ENCODE measurements at regions not wholly inside any gene's neighbourhood (a gene's known extent, or its start where the extent isn't known, plus 50 kb on each side); places are given as distances from the start of the nearest gene placed in this dataset.

DNA sequence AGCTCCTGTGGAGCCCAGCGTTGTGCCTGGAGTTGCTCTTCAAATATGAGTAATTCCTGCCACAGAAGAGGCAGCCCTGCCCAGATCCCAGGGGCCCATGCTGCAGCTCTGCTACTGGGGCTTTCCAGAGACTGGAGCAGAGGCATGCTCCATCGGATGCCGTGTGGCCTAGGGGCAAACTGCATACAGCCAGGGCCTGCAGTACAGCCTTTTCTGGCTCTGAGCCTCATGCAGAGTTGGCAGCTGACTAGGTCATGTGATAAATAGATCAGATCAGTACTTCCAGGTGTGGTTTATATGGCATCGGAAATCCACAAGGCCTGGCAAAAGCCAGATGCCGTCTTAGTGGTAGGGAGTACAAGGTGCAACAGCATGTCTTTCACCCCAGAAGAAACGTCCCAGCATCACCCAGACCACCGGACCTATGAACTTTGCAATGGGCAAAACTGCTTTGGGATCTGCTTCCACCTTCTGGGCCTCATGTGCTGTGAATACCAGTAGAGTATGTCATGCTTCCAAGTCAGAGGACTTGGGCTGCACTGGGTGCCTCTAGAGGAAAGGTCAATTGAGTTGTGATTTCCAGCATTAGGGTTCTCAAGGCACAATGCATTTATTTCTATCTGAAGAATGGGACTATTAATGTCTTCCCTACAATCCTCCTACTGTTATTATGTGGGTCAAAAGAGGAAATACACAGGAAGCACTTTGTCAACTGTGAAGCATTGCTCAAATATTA lies 250.7 kb upstream of the ZNF32 start (continued):
- TF ChIP-seq SIN3A (conservative IDR thresholded peaks at IDR 0.05 in 1 of 2, IDR thresholded peaks at IDR 0.05 in 1 of 2; ENCODE audit: low read depth in 1 of 2, low read length in 2 of 2) (no peak), MAFK (IDR thresholded peaks at IDR 0.05; ENCODE audit: low read depth, low read length) (no peak)
- TF ChIP-seq, protein P1, sequence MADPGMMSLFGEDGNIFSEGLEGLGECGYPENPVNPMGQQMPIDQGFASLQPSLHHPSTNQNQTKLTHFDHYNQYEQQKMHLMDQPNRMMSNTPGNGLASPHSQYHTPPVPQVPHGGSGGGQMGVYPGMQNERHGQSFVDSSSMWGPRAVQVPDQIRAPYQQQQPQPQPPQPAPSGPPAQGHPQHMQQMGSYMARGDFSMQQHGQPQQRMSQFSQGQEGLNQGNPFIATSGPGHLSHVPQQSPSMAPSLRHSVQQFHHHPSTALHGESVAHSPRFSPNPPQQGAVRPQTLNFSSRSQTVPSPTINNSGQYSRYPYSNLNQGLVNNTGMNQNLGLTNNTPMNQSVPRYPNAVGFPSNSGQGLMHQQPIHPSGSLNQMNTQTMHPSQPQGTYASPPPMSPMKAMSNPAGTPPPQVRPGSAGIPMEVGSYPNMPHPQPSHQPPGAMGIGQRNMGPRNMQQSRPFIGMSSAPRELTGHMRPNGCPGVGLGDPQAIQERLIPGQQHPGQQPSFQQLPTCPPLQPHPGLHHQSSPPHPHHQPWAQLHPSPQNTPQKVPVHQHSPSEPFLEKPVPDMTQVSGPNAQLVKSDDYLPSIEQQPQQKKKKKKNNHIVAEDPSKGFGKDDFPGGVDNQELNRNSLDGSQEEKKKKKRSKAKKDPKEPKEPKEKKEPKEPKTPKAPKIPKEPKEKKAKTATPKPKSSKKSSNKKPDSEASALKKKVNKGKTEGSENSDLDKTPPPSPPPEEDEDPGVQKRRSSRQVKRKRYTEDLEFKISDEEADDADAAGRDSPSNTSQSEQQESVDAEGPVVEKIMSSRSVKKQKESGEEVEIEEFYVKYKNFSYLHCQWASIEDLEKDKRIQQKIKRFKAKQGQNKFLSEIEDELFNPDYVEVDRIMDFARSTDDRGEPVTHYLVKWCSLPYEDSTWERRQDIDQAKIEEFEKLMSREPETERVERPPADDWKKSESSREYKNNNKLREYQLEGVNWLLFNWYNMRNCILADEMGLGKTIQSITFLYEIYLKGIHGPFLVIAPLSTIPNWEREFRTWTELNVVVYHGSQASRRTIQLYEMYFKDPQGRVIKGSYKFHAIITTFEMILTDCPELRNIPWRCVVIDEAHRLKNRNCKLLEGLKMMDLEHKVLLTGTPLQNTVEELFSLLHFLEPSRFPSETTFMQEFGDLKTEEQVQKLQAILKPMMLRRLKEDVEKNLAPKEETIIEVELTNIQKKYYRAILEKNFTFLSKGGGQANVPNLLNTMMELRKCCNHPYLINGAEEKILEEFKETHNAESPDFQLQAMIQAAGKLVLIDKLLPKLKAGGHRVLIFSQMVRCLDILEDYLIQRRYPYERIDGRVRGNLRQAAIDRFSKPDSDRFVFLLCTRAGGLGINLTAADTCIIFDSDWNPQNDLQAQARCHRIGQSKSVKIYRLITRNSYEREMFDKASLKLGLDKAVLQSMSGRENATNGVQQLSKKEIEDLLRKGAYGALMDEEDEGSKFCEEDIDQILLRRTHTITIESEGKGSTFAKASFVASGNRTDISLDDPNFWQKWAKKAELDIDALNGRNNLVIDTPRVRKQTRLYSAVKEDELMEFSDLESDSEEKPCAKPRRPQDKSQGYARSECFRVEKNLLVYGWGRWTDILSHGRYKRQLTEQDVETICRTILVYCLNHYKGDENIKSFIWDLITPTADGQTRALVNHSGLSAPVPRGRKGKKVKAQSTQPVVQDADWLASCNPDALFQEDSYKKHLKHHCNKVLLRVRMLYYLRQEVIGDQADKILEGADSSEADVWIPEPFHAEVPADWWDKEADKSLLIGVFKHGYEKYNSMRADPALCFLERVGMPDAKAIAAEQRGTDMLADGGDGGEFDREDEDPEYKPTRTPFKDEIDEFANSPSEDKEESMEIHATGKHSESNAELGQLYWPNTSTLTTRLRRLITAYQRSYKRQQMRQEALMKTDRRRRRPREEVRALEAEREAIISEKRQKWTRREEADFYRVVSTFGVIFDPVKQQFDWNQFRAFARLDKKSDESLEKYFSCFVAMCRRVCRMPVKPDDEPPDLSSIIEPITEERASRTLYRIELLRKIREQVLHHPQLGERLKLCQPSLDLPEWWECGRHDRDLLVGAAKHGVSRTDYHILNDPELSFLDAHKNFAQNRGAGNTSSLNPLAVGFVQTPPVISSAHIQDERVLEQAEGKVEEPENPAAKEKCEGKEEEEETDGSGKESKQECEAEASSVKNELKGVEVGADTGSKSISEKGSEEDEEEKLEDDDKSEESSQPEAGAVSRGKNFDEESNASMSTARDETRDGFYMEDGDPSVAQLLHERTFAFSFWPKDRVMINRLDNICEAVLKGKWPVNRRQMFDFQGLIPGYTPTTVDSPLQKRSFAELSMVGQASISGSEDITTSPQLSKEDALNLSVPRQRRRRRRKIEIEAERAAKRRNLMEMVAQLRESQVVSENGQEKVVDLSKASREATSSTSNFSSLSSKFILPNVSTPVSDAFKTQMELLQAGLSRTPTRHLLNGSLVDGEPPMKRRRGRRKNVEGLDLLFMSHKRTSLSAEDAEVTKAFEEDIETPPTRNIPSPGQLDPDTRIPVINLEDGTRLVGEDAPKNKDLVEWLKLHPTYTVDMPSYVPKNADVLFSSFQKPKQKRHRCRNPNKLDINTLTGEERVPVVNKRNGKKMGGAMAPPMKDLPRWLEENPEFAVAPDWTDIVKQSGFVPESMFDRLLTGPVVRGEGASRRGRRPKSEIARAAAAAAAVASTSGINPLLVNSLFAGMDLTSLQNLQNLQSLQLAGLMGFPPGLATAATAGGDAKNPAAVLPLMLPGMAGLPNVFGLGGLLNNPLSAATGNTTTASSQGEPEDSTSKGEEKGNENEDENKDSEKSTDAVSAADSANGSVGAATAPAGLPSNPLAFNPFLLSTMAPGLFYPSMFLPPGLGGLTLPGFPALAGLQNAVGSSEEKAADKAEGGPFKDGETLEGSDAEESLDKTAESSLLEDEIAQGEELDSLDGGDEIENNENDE (IDR thresholded peaks at IDR 0.05; ENCODE audit: insufficient replicate concordance, low read length), result no peak

Data from H1 (cell line).